GM19324 (cell line): ENCODE measurements at regions not wholly inside any gene's neighbourhood (a gene's known extent, or its start where the extent isn't known, plus 50 kb on each side); places are given as distances from the start of the nearest gene placed in this dataset.

Experiments used
- ATAC-seq: cut with Tn5 transposase; IDR thresholded peaks from one replicate; pipeline ENCODE4 v1.9.1; 2021; ENCODE audit warnings: mild to moderate bottlenecking, moderate library complexity; ENCODE audit not compliant: unreplicated experiment, low FRiP score

DNA sequence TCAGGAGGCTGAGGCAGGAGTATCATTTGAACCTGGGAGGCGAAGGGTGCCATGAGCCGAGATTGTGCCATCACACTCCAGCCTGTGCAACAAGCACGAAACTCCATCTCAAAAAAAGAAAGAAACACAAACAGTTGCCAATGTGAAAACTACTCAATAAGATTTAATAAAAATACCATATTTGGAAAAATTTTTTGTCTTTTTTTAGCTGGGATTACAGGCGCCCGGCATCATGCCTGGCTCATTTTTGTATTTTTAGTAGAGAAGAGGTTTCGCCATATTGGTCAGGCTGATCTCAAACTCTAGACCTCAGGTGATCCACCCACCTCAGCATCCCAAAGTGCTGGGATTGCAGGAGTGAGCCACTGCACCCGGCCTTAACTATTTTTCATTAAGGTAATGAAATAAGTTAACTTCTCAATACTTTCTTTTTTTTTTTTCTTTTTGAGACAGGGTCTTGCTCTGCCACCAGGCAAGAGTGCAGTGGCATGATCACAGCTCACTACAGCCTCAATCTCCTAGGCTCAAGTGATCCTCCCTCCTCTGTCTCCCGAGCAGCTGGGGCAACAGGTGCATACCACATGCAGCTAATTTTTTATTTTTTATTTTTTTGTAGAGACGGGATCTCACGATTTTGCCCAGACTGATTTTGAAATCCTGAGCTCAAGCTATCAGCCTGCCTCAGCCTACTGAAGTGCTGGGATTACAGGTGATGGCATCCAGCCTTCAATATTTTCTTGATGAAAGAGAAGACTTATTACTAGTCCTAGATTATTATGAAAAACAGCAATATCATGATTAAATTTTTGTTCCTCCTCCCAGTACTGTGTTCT lies 4746.2 kb upstream of the OR11H1 start:
- ATAC-seq, result no peak
